ENCODE measurements at regions not wholly inside any gene's neighbourhood (a gene's known extent, or its start where the extent isn't known, plus 50 kb on each side); places are given as distances from the start of the nearest gene placed in this dataset.

DNA sequence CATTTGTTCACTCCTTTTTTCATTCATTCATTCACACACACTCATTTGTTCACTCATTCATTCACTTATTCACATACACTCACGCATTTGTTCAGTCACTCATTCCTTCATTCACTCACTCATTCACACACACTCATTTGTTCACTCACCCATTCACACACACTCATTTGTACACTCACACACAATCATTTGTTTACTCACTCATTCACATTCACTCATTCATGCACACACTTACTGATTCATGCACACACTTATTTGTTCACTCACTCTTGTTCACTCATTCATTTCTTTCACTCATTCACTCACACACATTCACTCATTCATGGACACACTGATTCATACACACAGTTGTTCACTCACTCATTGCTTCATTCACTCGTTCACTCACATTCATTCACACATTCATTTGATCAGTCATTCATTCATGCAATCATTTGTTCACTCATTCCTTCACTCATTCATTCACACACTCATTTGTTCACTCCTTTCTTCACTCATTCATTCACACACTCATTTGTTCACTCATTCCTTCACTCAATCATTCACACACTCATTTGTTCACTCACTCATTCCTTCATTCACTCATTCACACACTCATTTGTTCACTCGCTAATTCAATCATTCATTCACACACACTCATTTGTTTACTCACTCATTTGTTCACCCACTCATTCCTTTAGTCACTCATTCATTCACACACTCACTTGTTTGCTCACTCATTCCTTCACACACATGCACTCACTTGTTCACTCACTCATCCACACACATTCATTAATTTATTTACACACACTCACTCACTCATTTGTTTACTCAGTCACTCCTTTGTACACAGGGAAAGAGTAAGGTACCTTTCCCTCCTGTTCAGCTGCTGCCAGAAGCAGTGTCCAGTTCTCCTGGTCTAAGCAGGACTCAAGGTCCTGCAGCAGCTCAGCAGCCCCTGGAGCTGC, 50.7 kb upstream of the BHLHE23 start:
- Mint-ChIP-seq H3K4me3 (no peak overlapping the region), H3K9me3 (no peaks in the 10 kb centered on the region), H3K27ac (no peak overlapping the region), H3K27me3 (peaks cover 29% of the 10 kb centered on the region), H3K4me1 (no peaks in the 10 kb centered on the region), H3K36me3 (no peaks in the 10 kb centered on the region)
- ATAC-seq, result no peak

DNA sequence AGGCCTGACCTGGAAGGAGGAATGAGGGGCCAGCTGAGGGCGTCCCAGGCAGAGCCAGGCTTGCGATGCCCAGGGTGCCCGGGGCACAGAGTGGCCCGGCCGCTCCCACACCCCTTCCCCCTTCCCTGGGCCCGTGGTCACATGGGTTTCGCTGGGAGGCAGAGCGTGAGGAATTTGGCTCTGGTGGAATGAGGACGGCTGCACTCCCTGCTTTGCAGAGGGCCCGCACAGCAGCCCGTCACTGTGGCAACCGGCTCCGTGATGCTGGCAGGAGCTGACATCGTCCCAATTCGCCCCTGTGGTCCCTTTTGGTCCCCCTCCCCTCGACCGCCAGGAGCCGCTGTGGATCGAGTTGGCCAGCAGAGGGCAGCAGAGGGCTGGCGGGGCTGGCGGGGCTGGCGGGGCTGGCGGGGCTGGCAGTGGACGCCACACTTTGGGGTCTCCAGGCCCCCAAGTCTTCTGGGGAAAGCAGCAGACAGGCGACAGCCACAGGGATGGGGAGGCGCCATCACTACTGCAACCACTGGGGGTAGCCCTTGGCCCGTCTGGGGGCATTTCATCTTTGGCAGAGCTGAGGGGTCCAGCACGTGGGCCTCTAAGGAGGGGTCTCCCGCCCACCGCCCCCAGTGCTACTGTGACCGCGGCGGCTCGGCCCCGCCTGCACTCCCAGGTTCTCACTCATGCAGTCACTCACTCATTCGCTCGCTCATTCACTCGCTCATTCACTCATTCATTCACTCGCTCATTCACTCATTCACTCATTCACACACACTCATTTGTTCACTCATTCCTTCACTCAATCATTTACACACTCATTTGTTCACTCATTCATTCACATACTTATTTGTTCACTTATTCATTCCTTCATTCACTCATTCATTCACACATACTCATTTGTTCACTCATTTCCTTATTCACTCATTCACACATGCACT, 49.7 kb upstream of the BHLHE23 start:
- H3K36me3 Mint-ChIP-seq, result no peaks in the 10 kb centered on the region
- H3K27ac Mint-ChIP-seq, result no peak overlapping the region
- peak; percentile 47 for ATAC-seq
- peaks cover 30% of the 10 kb centered on the region for H3K27me3 Mint-ChIP-seq
- H3K4me1 Mint-ChIP-seq, result no peaks in the 10 kb centered on the region
- no peaks in the 10 kb centered on the region for H3K9me3 Mint-ChIP-seq
- H3K4me3 Mint-ChIP-seq, result no peak overlapping the region

Measured in stimulated activated memory B cell treated with anti-CD40 and anti-IgM and Interleukin-4, amounts not matched to agents 10 μg/mL and 1 μg/mL and 100 μg/mL, for 72 hours (primary cell).